AG04449 (cell line): ENCODE measurements at regions not wholly inside any gene's neighbourhood (a gene's known extent, or its start where the extent isn't known, plus 50 kb on each side); places are given as distances from the start of the nearest gene placed in this dataset.

ENCODE experiments used
- CTCF ChIA-PET: fragments of 350-600 bp; formaldehyde crosslinking; extraction: SDS; loops from one replicate; lab custom pipeline; 2021; ENCODE audit warnings: antibody characterized with exemption; lab: Yijun Ruan, JAX
- POLR2A ChIA-PET: fragments of 400-600, 350-600 bp; formaldehyde crosslinking; extraction: SDS; loops from one replicate; lab custom pipeline; 2020; ENCODE audit warnings: antibody characterized with exemption, inconsistent platforms; lab: Yijun Ruan, JAX
- DNase-seq: peaks from one replicate; pipeline ENCODE4 v3.0.0-alpha.2; 2010; ENCODE audit warnings: low read depth, low spot score
- H3K4me3 ChIP-seq: 2 replicates; pipeline ENCODE4 v1.5.1; 2011; ENCODE audit warnings: low read depth, mild to moderate bottlenecking, control low read depth, low read length
- TF ChIP-seq, protein P1 (sequence below): IDR thresholded peaks from one replicate; pipeline ENCODE4 v1.5.1; 2011; ENCODE audit warnings: mild to moderate bottlenecking, moderate library complexity, low read length, control low read depth, inconsistent platforms; ENCODE audit not compliant: insufficient read depth; ENCODE audit errors: missing control alignments

- no peak overlapping the region for H3K4me3 ChIP-seq
- DNase-seq = no peak
- ChIA-PET POLR2A (no interaction called here), CTCF (no interaction called here)
- TF ChIP-seq, protein P1, sequence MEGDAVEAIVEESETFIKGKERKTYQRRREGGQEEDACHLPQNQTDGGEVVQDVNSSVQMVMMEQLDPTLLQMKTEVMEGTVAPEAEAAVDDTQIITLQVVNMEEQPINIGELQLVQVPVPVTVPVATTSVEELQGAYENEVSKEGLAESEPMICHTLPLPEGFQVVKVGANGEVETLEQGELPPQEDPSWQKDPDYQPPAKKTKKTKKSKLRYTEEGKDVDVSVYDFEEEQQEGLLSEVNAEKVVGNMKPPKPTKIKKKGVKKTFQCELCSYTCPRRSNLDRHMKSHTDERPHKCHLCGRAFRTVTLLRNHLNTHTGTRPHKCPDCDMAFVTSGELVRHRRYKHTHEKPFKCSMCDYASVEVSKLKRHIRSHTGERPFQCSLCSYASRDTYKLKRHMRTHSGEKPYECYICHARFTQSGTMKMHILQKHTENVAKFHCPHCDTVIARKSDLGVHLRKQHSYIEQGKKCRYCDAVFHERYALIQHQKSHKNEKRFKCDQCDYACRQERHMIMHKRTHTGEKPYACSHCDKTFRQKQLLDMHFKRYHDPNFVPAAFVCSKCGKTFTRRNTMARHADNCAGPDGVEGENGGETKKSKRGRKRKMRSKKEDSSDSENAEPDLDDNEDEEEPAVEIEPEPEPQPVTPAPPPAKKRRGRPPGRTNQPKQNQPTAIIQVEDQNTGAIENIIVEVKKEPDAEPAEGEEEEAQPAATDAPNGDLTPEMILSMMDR = no peak
These were observed 232.0 kb downstream of the CXXC4 start for GRCh38 chr4:104262678-104263077.

GRCh38 chr4:104248726-104249125 is 246.0 kb downstream of the CXXC4 start:
- POLR2A ChIA-PET = no interaction called here
- CTCF ChIA-PET = no interaction called here
- no peak overlapping the region for H3K4me3 ChIP-seq
- no peak for DNase-seq
- TF ChIP-seq, protein P1 = no peak

DNA sequence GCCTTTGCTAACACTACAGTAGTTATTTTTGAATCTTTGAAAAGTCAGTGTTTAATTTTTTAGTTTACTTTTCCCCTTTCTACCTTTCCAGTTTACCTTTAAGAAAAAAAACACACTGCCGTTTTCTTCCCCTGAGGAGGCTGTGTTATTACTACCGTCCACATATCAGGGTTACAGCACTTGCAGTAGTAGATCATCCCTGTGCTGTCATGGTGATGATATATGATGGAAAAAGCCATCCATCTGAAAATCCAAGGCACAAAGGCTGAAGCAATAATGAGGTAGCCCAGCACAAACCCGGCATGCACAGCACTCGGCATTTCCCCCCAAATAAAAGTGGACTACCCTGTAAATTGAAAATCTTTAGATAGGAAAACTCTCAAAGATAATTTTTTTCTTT is 258.7 kb downstream of the CXXC4 start:
- TF ChIP-seq, protein P1 = no peak
- DNase-seq = no peak
- POLR2A ChIA-PET = no interaction called here
- H3K4me3 ChIP-seq = no peak overlapping the region
- CTCF ChIA-PET = no interaction called here

DNA sequence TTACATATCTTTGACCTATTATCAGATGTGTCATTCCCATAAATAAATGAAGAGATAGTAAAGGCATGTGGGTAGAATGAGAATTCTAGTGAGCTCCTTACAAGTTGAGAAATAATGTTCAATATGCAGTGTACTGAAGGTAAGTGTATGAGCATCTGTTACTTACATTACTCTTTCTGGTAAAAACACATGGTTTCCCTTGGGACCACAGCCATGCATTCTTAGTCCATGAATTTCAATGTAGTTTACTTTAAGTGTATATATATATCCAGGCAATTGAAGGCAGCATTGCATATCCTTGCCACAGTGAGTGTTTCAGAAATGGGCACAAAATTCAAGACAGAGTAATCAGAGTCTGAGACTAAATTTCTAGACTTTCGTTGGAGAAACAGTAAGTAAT is 277.2 kb downstream of the CXXC4 start:
- no peak overlapping the region for H3K4me3 ChIP-seq
- ChIA-PET POLR2A (no interaction called here), CTCF (no interaction called here)
- TF ChIP-seq, protein P1 = no peak
- DNase-seq = no peak

GRCh38 chr4:104211657-104212056 is 283.0 kb downstream of the CXXC4 start:
- ChIA-PET POLR2A (no interaction called here), CTCF (no interaction called here)
- DNase-seq = no peak
- no peak overlapping the region for H3K4me3 ChIP-seq
- TF ChIP-seq, protein P1 = no peak

- TF ChIP-seq, protein P1 = no peak
- CTCF ChIA-PET = no interaction called here
- no peak overlapping the region for H3K4me3 ChIP-seq
- no peak for DNase-seq
- POLR2A ChIA-PET = no interaction called here
These were observed 284.3 kb downstream of the CXXC4 start for GRCh38 chr4:104210420-104210819.
